ENCODE measurements at regions not wholly inside any gene's neighbourhood (a gene's known extent, or its start where the extent isn't known, plus 50 kb on each side); places are given as distances from the start of the nearest gene placed in this dataset.

DNA sequence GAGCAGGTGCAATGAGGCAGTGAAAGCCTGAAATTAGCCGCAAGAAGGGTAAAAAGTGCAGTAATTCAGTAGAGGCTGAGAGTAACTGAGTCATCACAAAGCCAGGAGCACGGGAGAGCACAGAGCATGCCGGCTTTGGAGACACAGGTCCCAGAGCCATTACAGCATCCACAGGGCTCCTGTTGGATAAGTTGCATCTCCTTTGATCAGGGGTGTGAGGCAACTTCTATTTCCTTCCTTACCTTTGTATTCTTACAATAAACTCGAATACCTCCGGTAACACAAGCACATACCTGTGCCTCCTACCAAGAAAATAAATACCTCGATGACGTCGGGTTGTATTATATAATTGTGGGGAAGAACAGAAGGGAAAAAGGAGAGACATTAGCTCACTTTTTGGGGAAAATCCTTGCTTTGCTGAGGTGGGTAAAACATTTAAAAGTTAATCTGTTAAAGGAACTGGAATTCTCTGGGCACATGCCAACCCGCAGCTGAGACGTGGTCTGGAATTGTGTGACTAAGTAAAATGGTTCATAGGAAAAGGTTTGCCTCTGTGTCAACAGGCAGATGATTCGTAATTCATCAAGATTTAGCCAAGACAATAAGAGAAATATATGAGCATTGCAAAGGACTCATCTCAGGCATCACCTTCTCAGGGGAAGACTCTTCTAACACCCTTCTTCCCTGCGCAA is 360.7 kb upstream of the ZFP64 start:
- Mint-ChIP-seq H3K4me1 (no peaks in the 10 kb centered on the region), H3K27me3 (ENCODE audit: low read depth) (no peaks in the 10 kb centered on the region), H3K4me3 (no peak overlapping the region), H3K9me3 (peaks cover 9% of the 10 kb centered on the region), H3K27ac (ENCODE audit: unreplicated experiment) (no peak overlapping the region), H3K36me3 (ENCODE audit: low read depth) (peaks cover 3% of the 10 kb centered on the region)
- DNase-seq (ENCODE audit: low read depth, low spot score), result no peak
- TF ChIP-seq, protein P1, sequence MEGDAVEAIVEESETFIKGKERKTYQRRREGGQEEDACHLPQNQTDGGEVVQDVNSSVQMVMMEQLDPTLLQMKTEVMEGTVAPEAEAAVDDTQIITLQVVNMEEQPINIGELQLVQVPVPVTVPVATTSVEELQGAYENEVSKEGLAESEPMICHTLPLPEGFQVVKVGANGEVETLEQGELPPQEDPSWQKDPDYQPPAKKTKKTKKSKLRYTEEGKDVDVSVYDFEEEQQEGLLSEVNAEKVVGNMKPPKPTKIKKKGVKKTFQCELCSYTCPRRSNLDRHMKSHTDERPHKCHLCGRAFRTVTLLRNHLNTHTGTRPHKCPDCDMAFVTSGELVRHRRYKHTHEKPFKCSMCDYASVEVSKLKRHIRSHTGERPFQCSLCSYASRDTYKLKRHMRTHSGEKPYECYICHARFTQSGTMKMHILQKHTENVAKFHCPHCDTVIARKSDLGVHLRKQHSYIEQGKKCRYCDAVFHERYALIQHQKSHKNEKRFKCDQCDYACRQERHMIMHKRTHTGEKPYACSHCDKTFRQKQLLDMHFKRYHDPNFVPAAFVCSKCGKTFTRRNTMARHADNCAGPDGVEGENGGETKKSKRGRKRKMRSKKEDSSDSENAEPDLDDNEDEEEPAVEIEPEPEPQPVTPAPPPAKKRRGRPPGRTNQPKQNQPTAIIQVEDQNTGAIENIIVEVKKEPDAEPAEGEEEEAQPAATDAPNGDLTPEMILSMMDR (conservative IDR thresholded peaks at IDR 0.05), result no peak

DNA sequence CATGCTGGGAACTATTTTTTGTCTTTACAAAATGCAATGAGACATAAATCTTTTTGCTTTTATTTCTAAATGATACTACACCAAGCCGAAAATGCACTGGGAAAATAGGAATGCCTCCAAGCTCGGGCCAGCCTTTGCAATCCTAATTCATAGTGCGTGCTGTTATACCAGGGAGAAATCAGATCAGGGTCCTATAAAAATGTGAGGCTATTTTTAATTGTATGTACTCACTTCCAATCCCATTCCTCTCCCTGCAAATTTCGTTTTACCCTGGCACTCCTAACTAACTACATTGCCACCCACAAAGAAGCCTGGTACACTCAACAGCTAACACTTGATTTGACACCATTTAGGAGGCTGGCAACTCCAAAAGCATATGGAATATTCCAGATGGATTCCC is 350.6 kb upstream of the ZFP64 start:
- no peak overlapping the region for H3K4me3 Mint-ChIP-seq
- H3K9me3 Mint-ChIP-seq, result no peaks in the 10 kb centered on the region
- H3K4me1 Mint-ChIP-seq, result no peaks in the 10 kb centered on the region
- TF ChIP-seq, protein P1 (conservative IDR thresholded peaks at IDR 0.05), result no peak
- no peaks in the 10 kb centered on the region for H3K36me3 Mint-ChIP-seq (ENCODE audit: low read depth)
- DNase-seq (ENCODE audit: low read depth, low spot score), result no peak
- peaks cover 4% of the 10 kb centered on the region for H3K27me3 Mint-ChIP-seq (ENCODE audit: low read depth)
- H3K27ac Mint-ChIP-seq (ENCODE audit: unreplicated experiment), result no peak overlapping the region

DNA sequence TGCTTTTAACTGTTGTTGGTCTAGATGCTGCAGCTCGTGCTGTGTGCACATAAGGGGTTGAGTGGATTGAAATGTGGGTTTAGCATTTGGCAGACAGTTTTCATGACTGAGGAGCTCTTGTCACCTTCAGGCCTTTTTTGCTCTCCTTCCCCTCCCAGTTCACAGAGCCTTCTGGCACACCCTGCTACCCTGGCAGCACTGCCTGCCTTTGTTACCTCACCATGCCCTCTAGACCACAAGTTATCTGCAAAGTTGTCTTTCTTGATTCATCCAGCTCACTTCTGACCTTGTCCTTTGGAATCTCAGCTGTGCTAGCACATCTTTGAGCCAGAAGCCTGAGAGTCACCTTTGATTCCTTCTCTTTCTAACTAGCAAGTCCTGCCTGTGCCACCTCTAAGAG is 348.9 kb upstream of the ZFP64 start:
- no peak for DNase-seq (ENCODE audit: low read depth, low spot score)
- no peaks in the 10 kb centered on the region for H3K36me3 Mint-ChIP-seq (ENCODE audit: low read depth)
- no peaks in the 10 kb centered on the region for H3K9me3 Mint-ChIP-seq
- H3K4me1 Mint-ChIP-seq, result no peaks in the 10 kb centered on the region
- TF ChIP-seq, protein P1 (conservative IDR thresholded peaks at IDR 0.05), result no peak
- no peak overlapping the region for H3K27ac Mint-ChIP-seq (ENCODE audit: unreplicated experiment)
- H3K27me3 Mint-ChIP-seq (ENCODE audit: low read depth), result no peaks in the 10 kb centered on the region
- H3K4me3 Mint-ChIP-seq, result no peak overlapping the region

DNA sequence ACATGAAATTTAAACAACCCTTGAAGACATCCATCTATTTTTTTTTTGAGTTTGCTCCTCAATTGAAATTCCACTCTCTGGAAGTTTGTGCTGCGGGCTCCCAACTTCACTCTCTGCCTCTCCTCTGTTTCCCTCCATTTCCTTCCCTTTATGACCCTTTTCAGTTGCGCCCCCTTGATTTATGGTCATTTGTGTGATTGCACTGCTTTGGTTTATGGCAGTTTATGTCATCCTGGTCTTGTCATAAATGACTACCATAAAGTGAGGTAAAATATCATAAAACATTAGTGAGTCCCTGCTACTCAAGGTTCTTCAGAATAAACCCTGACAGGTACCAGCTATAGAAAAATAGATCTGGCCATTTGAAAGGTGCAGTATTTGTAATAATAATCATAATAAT is 348.3 kb upstream of the ZFP64 start:
- DNase-seq (ENCODE audit: low read depth, low spot score), result no peak
- Mint-ChIP-seq H3K4me3 (no peak overlapping the region), H3K9me3 (no peaks in the 10 kb centered on the region), H3K27ac (ENCODE audit: unreplicated experiment) (no peak overlapping the region), H3K36me3 (ENCODE audit: low read depth) (no peaks in the 10 kb centered on the region), H3K4me1 (no peaks in the 10 kb centered on the region), H3K27me3 (ENCODE audit: low read depth) (no peaks in the 10 kb centered on the region)
- TF ChIP-seq, protein P1 (conservative IDR thresholded peaks at IDR 0.05), result no peak

- Mint-ChIP-seq H3K4me1 (no peaks in the 10 kb centered on the region), H3K36me3 (ENCODE audit: low read depth) (no peaks in the 10 kb centered on the region), H3K27ac (ENCODE audit: unreplicated experiment) (no peak overlapping the region), H3K9me3 (no peaks in the 10 kb centered on the region), H3K27me3 (ENCODE audit: low read depth) (no peaks in the 10 kb centered on the region), H3K4me3 (no peak overlapping the region)
- no peak for DNase-seq (ENCODE audit: low read depth, low spot score)
- TF ChIP-seq, protein P1 (conservative IDR thresholded peaks at IDR 0.05), result no peak
These were observed 345.3 kb upstream of the ZFP64 start for GRCh38 chr20:52536841-52537400.

Data from neural crest cell (in vitro differentiated cells).